Effector memory CD8-positive, alpha-beta T cell (primary cell): ENCODE measurements at regions not wholly inside any gene's neighbourhood (a gene's known extent, or its start where the extent isn't known, plus 50 kb on each side); places are given as distances from the start of the nearest gene placed in this dataset.
"Not testable (repeated sequence)": the region's sequence is repeated elsewhere in the genome, so short reads cannot be mapped to it uniquely, and the experiment has no call there.

Experiments
- ATAC-seq: fragments of 150-1000 bp; cut with Tn5 transposase; replicated peaks from 2 replicates; pipeline ENCODE4 v1.10.0; 2021; ENCODE audit warnings: mild to moderate bottlenecking, moderate library complexity
- DNase-seq, 3 experiments: peaks; one replicate each; pipeline ENCODE4 v3.0.0; 2021
- H3K27ac Mint-ChIP-seq, 2 donors: one replicate each; pipeline ENCODE4 v1.8.0; 2022; ENCODE audit warnings: mild to moderate bottlenecking in 2 of 2, mixed read lengths in 2 of 2, moderate library complexity in 2 of 2
- H3K27me3 Mint-ChIP-seq, 2 donors: one replicate each; pipeline ENCODE4 v1.8.0; 2022; ENCODE audit warnings: mixed read lengths in 2 of 2
- H3K36me3 Mint-ChIP-seq: one replicate; pipeline ENCODE4 v1.8.0; 2022; ENCODE audit warnings: mild to moderate bottlenecking, moderate library complexity, mixed read lengths; ENCODE audit not compliant: insufficient read depth
- H3K4me1 Mint-ChIP-seq, 2 donors: one replicate each; pipeline ENCODE4 v1.8.0; 2022; ENCODE audit warnings: low read depth in 2 of 2, mixed read lengths in 2 of 2
- H3K4me3 Mint-ChIP-seq, 2 donors: one replicate each; pipeline ENCODE4 v1.8.0; 2022; ENCODE audit warnings: mild to moderate bottlenecking in 2 of 2, mixed read lengths in 2 of 2, moderate library complexity in 2 of 2
- H3K9me3 Mint-ChIP-seq, 2 donors: one replicate each; pipeline ENCODE4 v1.8.0; 2022; ENCODE audit warnings: mixed read lengths in 2 of 2

- Mint-ChIP-seq H3K9me3 (peaks cover 4 to 11% of the 10 kb centered on the region in 2 donors), H3K4me3 (no peak overlapping the region), H3K27me3 (peaks cover 26 to 59% of the 10 kb centered on the region in 2 donors), H3K4me1 (no peaks in the 10 kb centered on the region), H3K27ac (no peak overlapping the region), H3K36me3 (no peaks in the 10 kb centered on the region)
- DNase-seq (no peak), ATAC-seq (no peak)
Observed at GRCh38 chr5:62155988-62156387, 150.0 kb upstream of the KIF2A start.

- Mint-ChIP-seq H3K9me3 (no peaks in the 10 kb centered on the region), H3K4me1 (no peaks in the 10 kb centered on the region), H3K27ac (no peak overlapping the region), H3K27me3 (peaks cover 40 to 53% of the 10 kb centered on the region in 2 donors), H3K36me3 (no peaks in the 10 kb centered on the region), H3K4me3 (no peak overlapping the region)
- ATAC-seq (no peak), DNase-seq (no peak)
Observed at GRCh38 chr5:62167561-62168057, 138.4 kb upstream of the KIF2A start.

DNA sequence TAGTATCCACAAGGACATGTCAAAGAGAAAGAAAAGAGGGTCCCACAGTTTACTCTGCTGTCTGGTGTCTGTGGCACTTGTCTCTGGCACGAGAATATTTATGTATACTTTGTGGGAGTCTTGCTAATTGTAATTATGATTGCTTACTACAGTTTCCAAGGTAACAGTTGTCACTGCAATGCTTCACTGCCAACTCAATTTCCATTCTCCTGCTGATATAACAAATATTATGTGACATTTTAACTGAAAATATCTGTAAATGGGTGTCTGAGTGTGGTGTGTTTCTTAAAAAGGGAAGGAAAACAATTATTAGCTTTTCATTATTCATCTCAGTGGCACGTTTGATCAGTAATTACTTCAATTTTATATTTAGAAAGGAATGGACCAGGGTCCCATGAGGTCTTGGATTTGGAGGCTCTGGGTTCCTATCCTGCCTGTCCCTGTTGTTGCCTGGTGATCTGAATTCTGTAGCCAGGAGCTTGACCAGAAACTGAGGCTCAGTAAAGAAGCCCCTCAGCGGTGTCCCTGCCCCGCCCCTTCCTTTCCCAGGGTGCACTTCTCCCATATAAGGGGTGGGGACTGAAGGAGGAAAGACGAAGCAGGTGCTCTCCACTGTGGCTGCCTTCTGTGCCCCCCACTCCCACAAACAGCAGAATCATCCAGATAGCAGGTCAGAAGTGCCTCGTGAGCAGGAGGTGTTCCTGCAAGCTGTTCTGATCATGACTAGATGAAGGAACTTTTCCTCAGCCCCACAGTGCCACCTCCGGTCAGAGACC is 137.3 kb upstream of the KIF2A start:
- Mint-ChIP-seq H3K27ac (no peak overlapping the region), H3K4me3 (no peak overlapping the region), H3K27me3 (peaks cover 40 to 53% of the 10 kb centered on the region in 2 donors), H3K4me1 (no peaks in the 10 kb centered on the region), H3K36me3 (no peaks in the 10 kb centered on the region), H3K9me3 (no peaks in the 10 kb centered on the region)
- no peak for DNase-seq
- no peak for ATAC-seq

- Mint-ChIP-seq H3K9me3 (no peaks in the 10 kb centered on the region), H3K36me3 (no peaks in the 10 kb centered on the region), H3K4me1 (no peaks in the 10 kb centered on the region), H3K27me3 (peaks cover 52 to 62% of the 10 kb centered on the region in 2 donors), H3K27ac (no peak overlapping the region), H3K4me3 (no peak overlapping the region)
- no peak for ATAC-seq
- no peak for DNase-seq
Observed at GRCh38 chr5:62178258-62178657, 127.7 kb upstream of the KIF2A start.

GRCh38 chr5:62182802-62183201 is 123.2 kb upstream of the KIF2A start:
- ATAC-seq: no peak
- no peak overlapping the region for H3K27ac Mint-ChIP-seq
- H3K9me3 Mint-ChIP-seq: no peaks in the 10 kb centered on the region
- H3K4me1 Mint-ChIP-seq: no peaks in the 10 kb centered on the region
- no peaks in the 10 kb centered on the region for H3K36me3 Mint-ChIP-seq
- no peak for DNase-seq
- H3K4me3 Mint-ChIP-seq: no peak overlapping the region
- H3K27me3 Mint-ChIP-seq: peaks cover 46 to 57% of the 10 kb centered on the region in 2 donors

GRCh38 chr5:62183727-62184126 is 122.3 kb upstream of the KIF2A start:
- H3K4me1 Mint-ChIP-seq: no peaks in the 10 kb centered on the region
- no peak for DNase-seq
- ATAC-seq: no peak
- H3K4me3 Mint-ChIP-seq: no peak overlapping the region
- H3K9me3 Mint-ChIP-seq: no peaks in the 10 kb centered on the region
- H3K27me3 Mint-ChIP-seq: peaks cover 39 to 52% of the 10 kb centered on the region in 2 donors
- no peak overlapping the region for H3K27ac Mint-ChIP-seq
- H3K36me3 Mint-ChIP-seq: no peaks in the 10 kb centered on the region

- Mint-ChIP-seq H3K36me3 (no peaks in the 10 kb centered on the region), H3K27me3 (peaks cover 39 to 50% of the 10 kb centered on the region in 2 donors), H3K4me3 (no peak overlapping the region), H3K9me3 (no peaks in the 10 kb centered on the region), H3K4me1 (no peaks in the 10 kb centered on the region), H3K27ac (no peak overlapping the region)
- ATAC-seq (no peak), DNase-seq (no peak)
Observed at GRCh38 chr5:62184444-62184843, 121.6 kb upstream of the KIF2A start.

- peaks cover 28 to 50% of the 10 kb centered on the region in 2 donors for H3K27me3 Mint-ChIP-seq
- peaks cover 0 to 6% of the 10 kb centered on the region in 2 donors for H3K9me3 Mint-ChIP-seq
- no peak for DNase-seq
- H3K4me1 Mint-ChIP-seq: no peaks in the 10 kb centered on the region
- no peaks in the 10 kb centered on the region for H3K36me3 Mint-ChIP-seq
- no peak for ATAC-seq
- no peak overlapping the region for H3K4me3 Mint-ChIP-seq
- H3K27ac Mint-ChIP-seq: no peak overlapping the region
Observed at GRCh38 chr5:62190173-62190572, 115.8 kb upstream of the KIF2A start.

- H3K27ac Mint-ChIP-seq: no peak overlapping the region
- DNase-seq (no peak), ATAC-seq (no peak)
- peaks cover 0 to 6% of the 10 kb centered on the region in 2 donors for H3K9me3 Mint-ChIP-seq
- H3K27me3 Mint-ChIP-seq: peaks cover 28 to 43% of the 10 kb centered on the region in 2 donors
- no peak overlapping the region for H3K4me3 Mint-ChIP-seq
- no peaks in the 10 kb centered on the region for H3K36me3 Mint-ChIP-seq
- no peaks in the 10 kb centered on the region for H3K4me1 Mint-ChIP-seq
Observed at GRCh38 chr5:62190931-62191330, 115.1 kb upstream of the KIF2A start.

GRCh38 chr5:62192958-62193357 is 113.0 kb upstream of the KIF2A start:
- ATAC-seq (no peak), DNase-seq (no peak)
- Mint-ChIP-seq H3K4me1 (no peaks in the 10 kb centered on the region), H3K36me3 (no peaks in the 10 kb centered on the region), H3K9me3 (peaks cover 0 to 6% of the 10 kb centered on the region in 2 donors), H3K27ac (no peak overlapping the region), H3K4me3 (no peak overlapping the region), H3K27me3 (peaks cover 35 to 53% of the 10 kb centered on the region in 2 donors)

GRCh38 chr5:62196532-62196931 is 109.5 kb upstream of the KIF2A start:
- not testable (repeated sequence) for ATAC-seq, H3K36me3 Mint-ChIP-seq, H3K27ac Mint-ChIP-seq, H3K4me1 Mint-ChIP-seq, DNase-seq, H3K4me3 Mint-ChIP-seq, H3K9me3 Mint-ChIP-seq
- H3K27me3 Mint-ChIP-seq: peaks cover 46% of the 10 kb centered on the region in 2 donors

GRCh38 chr5:62197697-62198096 is 108.3 kb upstream of the KIF2A start:
- H3K36me3 Mint-ChIP-seq: no peaks in the 10 kb centered on the region
- peaks cover 0 to 3% of the 10 kb centered on the region in 2 donors for H3K9me3 Mint-ChIP-seq
- peaks cover 39 to 46% of the 10 kb centered on the region in 2 donors for H3K27me3 Mint-ChIP-seq
- H3K4me1 Mint-ChIP-seq: no peaks in the 10 kb centered on the region
- H3K4me3 Mint-ChIP-seq: no peak overlapping the region
- no peak overlapping the region for H3K27ac Mint-ChIP-seq
- no peak for DNase-seq
- no peak for ATAC-seq

DNA sequence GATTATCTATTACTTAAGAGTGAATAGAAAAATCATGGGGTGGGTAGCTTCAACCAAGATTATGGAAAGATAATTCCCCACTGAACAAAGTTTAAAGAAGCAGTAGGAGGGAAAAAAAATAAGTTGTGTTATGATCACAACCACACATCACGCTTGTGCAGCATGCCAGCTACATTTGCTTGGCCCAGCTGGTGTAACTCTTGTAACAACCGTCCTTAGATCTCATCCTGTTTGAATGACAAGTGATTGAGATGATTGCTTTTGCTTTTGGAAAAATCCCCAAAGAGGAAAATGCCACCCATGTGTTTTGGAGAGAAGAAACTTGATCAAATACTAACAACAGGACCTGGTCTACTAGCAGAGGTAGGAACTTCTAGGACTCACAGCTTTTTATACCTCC is 107.6 kb upstream of the KIF2A start:
- no peak for ATAC-seq
- Mint-ChIP-seq H3K27ac (no peak overlapping the region), H3K27me3 (peaks cover 39 to 46% of the 10 kb centered on the region in 2 donors), H3K9me3 (peaks cover 0 to 2% of the 10 kb centered on the region in 2 donors), H3K4me3 (no peak overlapping the region), H3K36me3 (no peaks in the 10 kb centered on the region), H3K4me1 (no peaks in the 10 kb centered on the region)
- no peak for DNase-seq
